Right atrium auricular region (tissue), 2 donors: ENCODE measurements at regions not wholly inside any gene's neighbourhood (a gene's known extent, or its start where the extent isn't known, plus 50 kb on each side); places are given as distances from the start of the nearest gene placed in this dataset.

Experiments
- DNase-seq: peaks from one replicate; pipeline ENCODE4 v3.0.0-alpha.2; 2019; ENCODE audit warnings: low spot score
- H3K27ac ChIP-seq, 2 donors: fragments of 200-600 bp; sonication (generic); 1 replicate in 1 of 2; 2 replicates in 1 of 2; pipeline ENCODE4 v1.5.1; 2016 to 2019
- H3K27me3 ChIP-seq, 2 donors: fragments of 200-600 bp; sonication (generic); one replicate each; pipeline versions ENCODE4 v1.5.1 to v1.6.0; 2017 to 2019
- H3K36me3 ChIP-seq: fragments of 200-600 bp; sonication (generic); one replicate; pipeline ENCODE4 v1.5.1; 2016
- H3K4me1 ChIP-seq, 2 donors: fragments of 200-600 bp; sonication (generic); one replicate each; pipeline versions ENCODE4 v1.5.1 to v1.6.0; 2017 to 2019
- H3K4me3 ChIP-seq, 2 donors: fragments of 200-600 bp; sonication (generic); 1 replicate in 1 of 2; 2 replicates in 1 of 2; pipeline ENCODE4 v1.5.1; 2017 to 2019; ENCODE audit warnings: mild to moderate bottlenecking in 1 of 2, moderate library complexity in 1 of 2
- H3K9me3 ChIP-seq, 2 donors: fragments of 200-600 bp; sonication (generic); one replicate each; pipeline ENCODE4 v1.5.1; 2019
- TF ChIP-seq, protein P1 (sequence below), 2 donors: fragments of 200-600 bp; sonication (generic); IDR thresholded peaks; one replicate each; pipeline ENCODE4 v1.5.1; 2019; ENCODE audit warnings: antibody characterized with exemption in 2 of 2

DNA sequence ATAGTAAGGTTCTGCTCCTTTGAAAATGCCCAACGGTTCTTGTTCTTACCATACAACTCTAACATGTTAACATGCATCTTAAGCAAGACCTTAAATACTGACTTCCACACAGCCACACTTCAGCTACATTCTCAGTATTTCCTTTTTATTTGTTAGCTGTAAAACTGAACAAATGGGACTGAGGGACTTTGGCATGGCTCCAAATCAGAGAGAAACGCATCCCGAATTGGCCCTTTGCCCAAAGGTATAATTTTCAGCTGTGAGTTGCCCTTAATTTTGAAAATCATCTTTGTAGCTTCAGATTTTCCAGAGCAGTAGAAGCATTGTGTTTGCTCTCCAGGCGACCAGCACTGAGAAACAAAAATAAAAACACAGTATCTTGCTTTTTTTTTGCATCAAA, 56.4 kb downstream of the NEUROD6 start:
- Histone ChIP-seq H3K4me3 (no peak overlapping the region), H3K4me1 (no peaks in the 10 kb centered on the region), H3K27ac (no peak overlapping the region), H3K36me3 (no peaks in the 10 kb centered on the region), H3K27me3 (no peaks in the 10 kb centered on the region), H3K9me3 (no peaks in the 10 kb centered on the region)
- DNase-seq: no peak
- TF ChIP-seq, protein P1, sequence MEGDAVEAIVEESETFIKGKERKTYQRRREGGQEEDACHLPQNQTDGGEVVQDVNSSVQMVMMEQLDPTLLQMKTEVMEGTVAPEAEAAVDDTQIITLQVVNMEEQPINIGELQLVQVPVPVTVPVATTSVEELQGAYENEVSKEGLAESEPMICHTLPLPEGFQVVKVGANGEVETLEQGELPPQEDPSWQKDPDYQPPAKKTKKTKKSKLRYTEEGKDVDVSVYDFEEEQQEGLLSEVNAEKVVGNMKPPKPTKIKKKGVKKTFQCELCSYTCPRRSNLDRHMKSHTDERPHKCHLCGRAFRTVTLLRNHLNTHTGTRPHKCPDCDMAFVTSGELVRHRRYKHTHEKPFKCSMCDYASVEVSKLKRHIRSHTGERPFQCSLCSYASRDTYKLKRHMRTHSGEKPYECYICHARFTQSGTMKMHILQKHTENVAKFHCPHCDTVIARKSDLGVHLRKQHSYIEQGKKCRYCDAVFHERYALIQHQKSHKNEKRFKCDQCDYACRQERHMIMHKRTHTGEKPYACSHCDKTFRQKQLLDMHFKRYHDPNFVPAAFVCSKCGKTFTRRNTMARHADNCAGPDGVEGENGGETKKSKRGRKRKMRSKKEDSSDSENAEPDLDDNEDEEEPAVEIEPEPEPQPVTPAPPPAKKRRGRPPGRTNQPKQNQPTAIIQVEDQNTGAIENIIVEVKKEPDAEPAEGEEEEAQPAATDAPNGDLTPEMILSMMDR (IDR thresholded peaks at IDR 0.05): no peak

- DNase-seq: no peak
- H3K27ac ChIP-seq: no peak overlapping the region
- H3K27me3 ChIP-seq: no peaks in the 10 kb centered on the region
- TF ChIP-seq, protein P1 (IDR thresholded peaks at IDR 0.05): no peak
- H3K36me3 ChIP-seq: no peaks in the 10 kb centered on the region
- no peaks in the 10 kb centered on the region for H3K9me3 ChIP-seq
- H3K4me1 ChIP-seq: no peaks in the 10 kb centered on the region
- H3K4me3 ChIP-seq: no peak overlapping the region
These were observed 68.7 kb downstream of the NEUROD6 start for GRCh38 chr7:31271641-31272405.

- Histone ChIP-seq H3K27me3 (no peaks in the 10 kb centered on the region), H3K9me3 (no peaks in the 10 kb centered on the region), H3K4me3 (no peak overlapping the region), H3K27ac (no peak overlapping the region), H3K36me3 (no peaks in the 10 kb centered on the region), H3K4me1 (no peaks in the 10 kb centered on the region)
- no peak for DNase-seq
- TF ChIP-seq, protein P1 (IDR thresholded peaks at IDR 0.05): no peak
These were observed 73.0 kb downstream of the NEUROD6 start for GRCh38 chr7:31267486-31267885.

- no peaks in the 10 kb centered on the region for H3K27me3 ChIP-seq
- DNase-seq: no peak
- no peak overlapping the region for H3K4me3 ChIP-seq
- no peaks in the 10 kb centered on the region for H3K9me3 ChIP-seq
- no peaks in the 10 kb centered on the region for H3K36me3 ChIP-seq
- TF ChIP-seq, protein P1 (IDR thresholded peaks at IDR 0.05): no peak
- no peaks in the 10 kb centered on the region for H3K4me1 ChIP-seq
- H3K27ac ChIP-seq: no peak overlapping the region
These were observed 77.2 kb downstream of the NEUROD6 start for GRCh38 chr7:31263338-31263737.

- Histone ChIP-seq H3K27me3 (no peaks in the 10 kb centered on the region), H3K36me3 (no peaks in the 10 kb centered on the region), H3K4me3 (no peak overlapping the region), H3K9me3 (no peaks in the 10 kb centered on the region), H3K27ac (no peak overlapping the region), H3K4me1 (no peaks in the 10 kb centered on the region)
- TF ChIP-seq, protein P1 (IDR thresholded peaks at IDR 0.05): no peak
- DNase-seq: no peak
These were observed 79.2 kb downstream of the NEUROD6 start for GRCh38 chr7:31261341-31261740.

GRCh38 chr7:31260851-31261250, 79.7 kb downstream of the NEUROD6 start:
- no peak for DNase-seq
- H3K27me3 ChIP-seq: no peaks in the 10 kb centered on the region
- H3K9me3 ChIP-seq: no peaks in the 10 kb centered on the region
- H3K36me3 ChIP-seq: no peaks in the 10 kb centered on the region
- no peaks in the 10 kb centered on the region for H3K4me1 ChIP-seq
- H3K27ac ChIP-seq: no peak overlapping the region
- no peak overlapping the region for H3K4me3 ChIP-seq
- TF ChIP-seq, protein P1 (IDR thresholded peaks at IDR 0.05): no peak
